IMR-90 (cell line): ENCODE measurements at regions not wholly inside any gene's neighbourhood (a gene's known extent, or its start where the extent isn't known, plus 50 kb on each side); places are given as distances from the start of the nearest gene placed in this dataset.

ENCODE experiments used
- CEBPB ChIP-seq: IDR thresholded peaks from 2 replicates; pipeline ENCODE4 v1.6.1; 2012; ENCODE audit warnings: low read depth, low read length, improper control_type of control experiment
- CHD1 ChIP-seq: IDR thresholded peaks from 2 replicates; pipeline ENCODE4 v1.6.1; 2012; ENCODE audit warnings: low read depth, low read length, improper control_type of control experiment
- MAFK ChIP-seq: IDR thresholded peaks from 2 replicates; pipeline ENCODE4 v1.6.1; 2012; ENCODE audit warnings: low read depth, low read length, improper control_type of control experiment
- POLR2A ChIP-seq: IDR thresholded peaks from 2 replicates; pipeline ENCODE4 v1.6.1; 2012; ENCODE audit warnings: mild to moderate bottlenecking, low read depth, low read length
- RAD21 ChIP-seq: IDR thresholded peaks from 2 replicates; pipeline ENCODE4 v1.6.1; 2012; ENCODE audit warnings: low read length, improper control_type of control experiment
- RCOR1 ChIP-seq: IDR thresholded peaks from 2 replicates; pipeline ENCODE4 v1.6.1; 2012; ENCODE audit warnings: mild to moderate bottlenecking, low read length, improper control_type of control experiment; ENCODE audit not compliant: insufficient replicate concordance
- SMC3 ChIP-seq: fragments of 150-350 bp; IDR thresholded peaks from 2 replicates; pipeline ENCODE4 v1.6.1; 2016; ENCODE audit warnings: low read depth, mild to moderate bottlenecking, antibody characterized with exemption, low read length, moderate library complexity
- TF ChIP-seq, protein P1 (sequence below): conservative IDR thresholded peaks from 2 replicates; pipeline ENCODE4 v1.5.1; 2012; ENCODE audit warnings: mild to moderate bottlenecking, low read depth, low read length, improper control_type of control experiment
- TF ChIP-seq, protein P2 (sequence below): fragments of 150-350 bp; IDR thresholded peaks from 2 replicates; pipeline ENCODE4 v1.6.1; 2017; ENCODE audit warnings: mild to moderate bottlenecking, antibody characterized with exemption, low read length, low read depth

DNA sequence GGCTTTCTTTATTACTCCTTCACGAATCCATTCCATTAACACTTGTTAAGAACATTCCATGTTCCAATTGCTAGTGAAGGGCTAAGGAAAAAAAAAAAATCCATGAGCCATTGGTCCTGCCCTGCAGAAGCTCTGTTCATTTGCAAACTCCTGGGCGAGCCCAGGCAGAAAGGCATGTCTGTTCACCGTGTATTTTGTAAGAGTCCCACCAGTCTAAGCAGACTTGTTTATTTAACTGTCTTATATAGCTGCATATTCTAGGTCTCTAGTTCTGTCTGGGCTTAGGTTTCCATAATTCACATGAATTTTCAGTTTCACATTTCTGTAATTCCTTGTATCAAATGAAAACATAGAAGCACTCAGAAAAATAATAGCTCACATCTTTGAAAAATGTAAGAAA is 97.4 kb upstream of the POU2AF2 start:
- TF ChIP-seq RAD21 (no peak), CHD1 (no peak), MAFK (no peak), RCOR1 (no peak), POLR2A (no peak), SMC3 (no peak), CEBPB (no peak)
- TF ChIP-seq, protein P1, sequence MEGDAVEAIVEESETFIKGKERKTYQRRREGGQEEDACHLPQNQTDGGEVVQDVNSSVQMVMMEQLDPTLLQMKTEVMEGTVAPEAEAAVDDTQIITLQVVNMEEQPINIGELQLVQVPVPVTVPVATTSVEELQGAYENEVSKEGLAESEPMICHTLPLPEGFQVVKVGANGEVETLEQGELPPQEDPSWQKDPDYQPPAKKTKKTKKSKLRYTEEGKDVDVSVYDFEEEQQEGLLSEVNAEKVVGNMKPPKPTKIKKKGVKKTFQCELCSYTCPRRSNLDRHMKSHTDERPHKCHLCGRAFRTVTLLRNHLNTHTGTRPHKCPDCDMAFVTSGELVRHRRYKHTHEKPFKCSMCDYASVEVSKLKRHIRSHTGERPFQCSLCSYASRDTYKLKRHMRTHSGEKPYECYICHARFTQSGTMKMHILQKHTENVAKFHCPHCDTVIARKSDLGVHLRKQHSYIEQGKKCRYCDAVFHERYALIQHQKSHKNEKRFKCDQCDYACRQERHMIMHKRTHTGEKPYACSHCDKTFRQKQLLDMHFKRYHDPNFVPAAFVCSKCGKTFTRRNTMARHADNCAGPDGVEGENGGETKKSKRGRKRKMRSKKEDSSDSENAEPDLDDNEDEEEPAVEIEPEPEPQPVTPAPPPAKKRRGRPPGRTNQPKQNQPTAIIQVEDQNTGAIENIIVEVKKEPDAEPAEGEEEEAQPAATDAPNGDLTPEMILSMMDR, result no peak
- TF ChIP-seq, protein P2, sequence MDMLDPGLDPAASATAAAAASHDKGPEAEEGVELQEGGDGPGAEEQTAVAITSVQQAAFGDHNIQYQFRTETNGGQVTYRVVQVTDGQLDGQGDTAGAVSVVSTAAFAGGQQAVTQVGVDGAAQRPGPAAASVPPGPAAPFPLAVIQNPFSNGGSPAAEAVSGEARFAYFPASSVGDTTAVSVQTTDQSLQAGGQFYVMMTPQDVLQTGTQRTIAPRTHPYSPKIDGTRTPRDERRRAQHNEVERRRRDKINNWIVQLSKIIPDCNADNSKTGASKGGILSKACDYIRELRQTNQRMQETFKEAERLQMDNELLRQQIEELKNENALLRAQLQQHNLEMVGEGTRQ, result no peak
